Neutrophil (primary cell): ENCODE measurements at regions not wholly inside any gene's neighbourhood (a gene's known extent, or its start where the extent isn't known, plus 50 kb on each side); places are given as distances from the start of the nearest gene placed in this dataset.

Experiments
- H3K27ac ChIP-seq: fragments of 200-600 bp; sonication (generic); 2 replicates; pipeline ENCODE4 v1.5.1; 2016; ENCODE audit warnings: mild to moderate bottlenecking, moderate library complexity
- H3K27me3 ChIP-seq: fragments of 200-600 bp; sonication (generic); 2 replicates; pipeline ENCODE4 v1.6.0; 2016; ENCODE audit warnings: mild to moderate bottlenecking
- H3K36me3 ChIP-seq: fragments of 200-600 bp; sonication (generic); 2 replicates; pipeline ENCODE4 v1.5.1; 2017
- H3K4me1 ChIP-seq, 2 experiments: fragments of 200-600 bp in 1 of 2; sonication (generic) in 1 of 2; 1 replicate in 1 of 2; 2 replicates in 1 of 2; pipeline versions ENCODE4 v1.5.1 to v1.6.1; 2013 to 2016; ENCODE audit warnings: low read depth in 1 of 2, low read length in 1 of 2, mild to moderate bottlenecking in 1 of 2, moderate library complexity in 1 of 2; ENCODE audit not compliant: control insufficient read depth in 1 of 2, insufficient read depth in 1 of 2
- H3K4me3 ChIP-seq, 2 experiments: fragments of 200-600 bp in 1 of 2; sonication (generic) in 1 of 2; 1 replicate in 1 of 2; 2 replicates in 1 of 2; pipeline ENCODE4 v1.5.1; 2013 to 2016; ENCODE audit warnings: low read depth in 1 of 2, low read length in 1 of 2, mild to moderate bottlenecking in 1 of 2, moderate library complexity in 1 of 2
- H3K9me3 ChIP-seq: fragments of 200-600 bp; sonication (generic); 2 replicates; pipeline ENCODE4 v1.5.1; 2016
- TF ChIP-seq, protein P1 (sequence below): fragments of 200-600 bp; sonication (generic); IDR thresholded peaks from 2 replicates; pipeline ENCODE4 v1.5.1; 2016; ENCODE audit warnings: antibody characterized with exemption

DNA sequence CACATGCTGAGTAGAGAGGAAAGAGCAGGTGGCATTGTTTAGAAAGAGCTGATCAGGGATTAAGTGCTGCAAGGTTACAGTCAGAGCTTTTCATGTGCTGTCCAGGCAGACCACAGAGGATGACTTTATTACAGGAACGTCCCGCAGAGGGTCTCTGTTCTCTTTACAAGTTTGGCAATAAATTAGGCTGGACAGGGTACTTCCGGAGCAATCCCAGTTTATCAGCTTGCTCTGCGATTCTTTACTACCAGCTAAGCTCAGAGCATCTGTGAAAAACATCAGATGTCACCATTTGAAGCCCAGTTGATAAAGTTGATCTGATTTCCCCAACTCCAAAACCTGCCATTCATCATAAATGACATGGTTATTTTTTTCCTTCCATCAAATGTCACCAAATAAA lies 633.1 kb downstream of the NLGN4X start:
- Histone ChIP-seq H3K27me3 (no peaks in the 10 kb centered on the region), H3K4me1 (no peaks in the 10 kb centered on the region), H3K4me3 (no peak overlapping the region), H3K9me3 (no peaks in the 10 kb centered on the region), H3K27ac (no peak overlapping the region), H3K36me3 (no peaks in the 10 kb centered on the region)
- TF ChIP-seq, protein P1, sequence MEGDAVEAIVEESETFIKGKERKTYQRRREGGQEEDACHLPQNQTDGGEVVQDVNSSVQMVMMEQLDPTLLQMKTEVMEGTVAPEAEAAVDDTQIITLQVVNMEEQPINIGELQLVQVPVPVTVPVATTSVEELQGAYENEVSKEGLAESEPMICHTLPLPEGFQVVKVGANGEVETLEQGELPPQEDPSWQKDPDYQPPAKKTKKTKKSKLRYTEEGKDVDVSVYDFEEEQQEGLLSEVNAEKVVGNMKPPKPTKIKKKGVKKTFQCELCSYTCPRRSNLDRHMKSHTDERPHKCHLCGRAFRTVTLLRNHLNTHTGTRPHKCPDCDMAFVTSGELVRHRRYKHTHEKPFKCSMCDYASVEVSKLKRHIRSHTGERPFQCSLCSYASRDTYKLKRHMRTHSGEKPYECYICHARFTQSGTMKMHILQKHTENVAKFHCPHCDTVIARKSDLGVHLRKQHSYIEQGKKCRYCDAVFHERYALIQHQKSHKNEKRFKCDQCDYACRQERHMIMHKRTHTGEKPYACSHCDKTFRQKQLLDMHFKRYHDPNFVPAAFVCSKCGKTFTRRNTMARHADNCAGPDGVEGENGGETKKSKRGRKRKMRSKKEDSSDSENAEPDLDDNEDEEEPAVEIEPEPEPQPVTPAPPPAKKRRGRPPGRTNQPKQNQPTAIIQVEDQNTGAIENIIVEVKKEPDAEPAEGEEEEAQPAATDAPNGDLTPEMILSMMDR, result no peak

DNA sequence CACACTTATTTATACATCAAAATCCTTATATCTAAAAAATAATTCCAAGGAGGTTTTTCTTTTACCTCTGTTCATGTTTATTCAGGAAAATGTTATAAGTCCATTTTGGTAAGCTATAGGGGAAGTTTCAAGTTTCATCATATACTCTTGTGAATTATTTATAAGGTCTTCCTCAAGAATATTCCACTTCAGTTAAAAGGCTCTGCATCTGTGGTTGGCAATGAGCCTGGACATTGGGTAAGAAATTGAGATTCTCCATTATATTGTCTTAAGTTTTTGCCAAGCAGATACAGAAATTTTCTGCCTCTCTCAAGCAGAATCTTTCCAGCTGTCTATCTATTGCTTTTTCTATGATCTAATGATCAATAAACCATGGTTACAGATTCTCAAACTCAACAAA lies 641.9 kb downstream of the NLGN4X start:
- H3K4me1 ChIP-seq, result no peaks in the 10 kb centered on the region
- H3K4me3 ChIP-seq, result no peak overlapping the region
- H3K36me3 ChIP-seq, result no peaks in the 10 kb centered on the region
- no peaks in the 10 kb centered on the region for H3K27me3 ChIP-seq
- TF ChIP-seq, protein P1, result no peak
- no peaks in the 10 kb centered on the region for H3K9me3 ChIP-seq
- no peak overlapping the region for H3K27ac ChIP-seq

DNA sequence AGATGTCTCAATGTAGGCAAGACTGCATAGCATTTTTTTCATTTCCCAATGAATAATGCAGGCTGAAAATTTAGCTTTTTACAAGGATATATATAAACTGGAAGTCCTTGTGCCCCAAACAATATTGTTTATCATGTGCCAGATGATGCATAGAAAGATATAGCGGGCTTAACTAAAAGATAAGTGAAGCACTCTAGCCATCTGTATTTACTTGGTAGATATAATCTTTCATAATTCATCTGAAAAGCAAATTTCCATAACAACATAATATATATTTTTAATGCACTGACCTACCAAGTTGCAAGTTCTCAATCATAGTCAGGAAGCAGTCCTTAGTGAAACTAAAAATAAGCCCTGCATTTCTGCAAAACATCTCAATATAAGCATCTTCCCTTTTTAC lies 653.3 kb downstream of the NLGN4X start:
- H3K36me3 ChIP-seq, result no peaks in the 10 kb centered on the region
- no peaks in the 10 kb centered on the region for H3K27me3 ChIP-seq
- H3K4me1 ChIP-seq, result no peaks in the 10 kb centered on the region
- no peak overlapping the region for H3K4me3 ChIP-seq
- no peaks in the 10 kb centered on the region for H3K9me3 ChIP-seq
- TF ChIP-seq, protein P1, result no peak
- H3K27ac ChIP-seq, result no peak overlapping the region

GRCh38 chrX:5568934-5569333 lies 659.7 kb downstream of the NLGN4X start:
- Histone ChIP-seq H3K4me1 (no peaks in the 10 kb centered on the region), H3K9me3 (no peaks in the 10 kb centered on the region), H3K27me3 (no peaks in the 10 kb centered on the region), H3K36me3 (no peaks in the 10 kb centered on the region), H3K27ac (no peak overlapping the region), H3K4me3 (no peak overlapping the region)
- TF ChIP-seq, protein P1, result no peak

DNA sequence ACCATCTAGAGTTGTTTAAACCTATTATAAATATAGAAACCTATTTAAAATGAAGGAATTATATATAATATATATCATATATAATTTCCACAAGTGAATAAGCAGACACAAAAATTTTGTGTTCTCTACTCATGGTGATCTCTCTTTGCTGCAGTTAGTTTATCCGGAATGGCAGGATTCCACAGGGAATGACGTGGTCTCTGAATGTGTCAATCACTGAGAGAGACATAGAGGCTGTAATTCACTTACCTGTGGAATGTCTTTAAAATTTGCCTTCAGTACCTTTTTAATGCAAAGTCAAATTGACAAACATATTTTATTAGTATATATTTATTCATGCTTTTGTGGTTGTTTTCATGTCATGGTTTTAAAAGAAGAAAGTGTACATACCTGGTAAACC lies 669.3 kb downstream of the NLGN4X start:
- TF ChIP-seq, protein P1, result no peak
- Histone ChIP-seq H3K36me3 (no peaks in the 10 kb centered on the region), H3K4me3 (no peak overlapping the region), H3K27ac (no peak overlapping the region), H3K27me3 (no peaks in the 10 kb centered on the region), H3K4me1 (no peaks in the 10 kb centered on the region), H3K9me3 (no peaks in the 10 kb centered on the region)

DNA sequence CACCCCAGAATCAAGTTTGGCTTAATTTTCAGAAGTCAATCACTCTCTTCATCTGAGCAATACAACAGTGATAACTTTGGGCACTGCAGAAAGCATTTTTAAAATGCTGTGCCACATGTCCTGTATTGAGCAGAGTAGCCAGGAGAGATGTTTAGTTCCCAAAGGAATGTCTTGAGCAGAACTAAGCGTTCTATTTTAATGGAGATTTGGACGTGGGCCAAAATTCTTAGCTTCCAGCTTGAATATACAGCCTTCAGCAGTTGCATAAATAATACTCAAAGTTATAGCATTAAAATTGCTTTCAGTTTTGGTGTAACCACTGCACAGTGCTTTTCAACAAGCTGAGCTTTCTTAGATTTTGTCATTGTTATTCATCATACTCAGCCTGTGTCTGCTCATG lies 679.2 kb downstream of the NLGN4X start:
- Histone ChIP-seq H3K9me3 (no peaks in the 10 kb centered on the region), H3K4me3 (no peak overlapping the region), H3K4me1 (no peaks in the 10 kb centered on the region), H3K27ac (no peak overlapping the region), H3K36me3 (no peaks in the 10 kb centered on the region), H3K27me3 (no peaks in the 10 kb centered on the region)
- TF ChIP-seq, protein P1, result no peak
